ENCODE measurements at regions not wholly inside any gene's neighbourhood (a gene's known extent, or its start where the extent isn't known, plus 50 kb on each side); places are given as distances from the start of the nearest gene placed in this dataset.

DNA sequence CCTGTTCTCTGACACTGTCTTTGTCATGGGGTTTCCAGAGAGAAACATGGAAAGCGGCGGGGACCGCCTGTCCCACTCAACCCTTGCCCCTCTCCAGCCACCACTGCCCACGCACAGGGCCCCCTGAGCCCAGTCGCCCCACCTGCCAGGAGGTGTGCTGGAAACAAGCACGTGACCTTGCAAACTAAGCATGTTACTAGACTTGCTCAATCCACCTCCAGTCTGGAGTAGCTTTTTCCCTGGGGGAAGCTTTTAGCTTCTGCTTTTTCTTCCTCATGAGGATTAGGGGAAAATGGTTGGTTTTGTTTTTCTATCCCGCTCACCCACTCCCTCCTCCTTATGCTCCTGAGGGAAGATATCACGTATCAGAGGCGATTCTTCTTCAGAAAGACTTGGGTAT, 105.7 kb downstream of the PLEKHG1 start:
- TF ChIP-seq, protein P1, sequence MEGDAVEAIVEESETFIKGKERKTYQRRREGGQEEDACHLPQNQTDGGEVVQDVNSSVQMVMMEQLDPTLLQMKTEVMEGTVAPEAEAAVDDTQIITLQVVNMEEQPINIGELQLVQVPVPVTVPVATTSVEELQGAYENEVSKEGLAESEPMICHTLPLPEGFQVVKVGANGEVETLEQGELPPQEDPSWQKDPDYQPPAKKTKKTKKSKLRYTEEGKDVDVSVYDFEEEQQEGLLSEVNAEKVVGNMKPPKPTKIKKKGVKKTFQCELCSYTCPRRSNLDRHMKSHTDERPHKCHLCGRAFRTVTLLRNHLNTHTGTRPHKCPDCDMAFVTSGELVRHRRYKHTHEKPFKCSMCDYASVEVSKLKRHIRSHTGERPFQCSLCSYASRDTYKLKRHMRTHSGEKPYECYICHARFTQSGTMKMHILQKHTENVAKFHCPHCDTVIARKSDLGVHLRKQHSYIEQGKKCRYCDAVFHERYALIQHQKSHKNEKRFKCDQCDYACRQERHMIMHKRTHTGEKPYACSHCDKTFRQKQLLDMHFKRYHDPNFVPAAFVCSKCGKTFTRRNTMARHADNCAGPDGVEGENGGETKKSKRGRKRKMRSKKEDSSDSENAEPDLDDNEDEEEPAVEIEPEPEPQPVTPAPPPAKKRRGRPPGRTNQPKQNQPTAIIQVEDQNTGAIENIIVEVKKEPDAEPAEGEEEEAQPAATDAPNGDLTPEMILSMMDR (IDR thresholded peaks at IDR 0.05): no peak
- no peak for TF ChIP-seq ZFX (IDR thresholded peaks at IDR 0.05; ENCODE audit: borderline replicate concordance)
